Mucosa of rectum (tissue), 2 donors: ENCODE measurements at regions not wholly inside any gene's neighbourhood (a gene's known extent, or its start where the extent isn't known, plus 50 kb on each side); places are given as distances from the start of the nearest gene placed in this dataset.

Source experiments
- H3K27ac ChIP-seq, 2 donors: one replicate each; pipeline ENCODE4 v1.7.0; 2013; ENCODE audit warnings: inconsistent platforms in 2 of 2, low read depth in 2 of 2, low read length in 2 of 2
- H3K27me3 ChIP-seq, 2 donors: one replicate each; pipeline ENCODE4 v1.7.0; 2013; ENCODE audit warnings: low read length in 2 of 2; ENCODE audit not compliant: control insufficient read depth in 2 of 2, insufficient read depth in 2 of 2
- H3K36me3 ChIP-seq, 2 donors: one replicate each; pipeline ENCODE4 v1.7.0; 2013; ENCODE audit warnings: low read length in 2 of 2; ENCODE audit not compliant: control insufficient read depth in 2 of 2, insufficient read depth in 2 of 2
- H3K4me1 ChIP-seq, 2 donors: one replicate each; pipeline ENCODE4 v1.7.0; 2013; ENCODE audit warnings: low read length in 2 of 2, mild to moderate bottlenecking in 1 of 2; ENCODE audit not compliant: control insufficient read depth in 2 of 2, insufficient read depth in 2 of 2
- H3K4me3 ChIP-seq, 2 donors: one replicate each; pipeline ENCODE4 v1.7.0; 2013; ENCODE audit warnings: low read length in 2 of 2
- H3K9ac ChIP-seq, 2 donors: one replicate each; pipeline ENCODE4 v1.7.0; 2013; ENCODE audit warnings: low read length in 2 of 2, low read depth in 1 of 2, mild to moderate bottlenecking in 1 of 2
- H3K9me3 ChIP-seq, 2 donors: one replicate each; pipeline ENCODE4 v1.7.0; 2013; ENCODE audit warnings: low read length in 2 of 2; ENCODE audit not compliant: control insufficient read depth in 2 of 2
- donor health status: healthy.
- donor health status: Normal muscosa, but diverticular disease.

DNA sequence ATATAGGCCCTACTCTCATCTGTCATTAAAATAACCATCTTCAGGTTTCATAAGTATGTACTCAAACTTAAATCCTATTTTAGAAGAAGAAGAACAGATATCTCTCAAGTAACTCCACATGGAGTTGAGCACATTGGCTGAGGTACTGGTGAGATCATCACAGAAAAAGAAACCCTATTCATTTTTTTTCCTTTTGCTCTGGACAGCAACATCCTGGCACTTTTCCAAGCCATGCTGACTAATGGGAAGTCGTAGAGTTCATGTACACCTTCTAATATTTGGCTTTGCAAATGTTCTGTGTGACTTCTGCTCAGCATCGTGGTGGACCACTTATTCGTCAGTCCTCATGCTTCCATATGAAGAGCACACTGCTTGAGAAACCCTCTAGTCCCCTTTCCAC lies 336.0 kb upstream of the KCNH8 start:
- Histone ChIP-seq H3K27me3 (no peaks in the 10 kb centered on the region), H3K9me3 (no peaks in the 10 kb centered on the region), H3K4me1 (no peaks in the 10 kb centered on the region), H3K4me3 (no peak overlapping the region), H3K9ac (no peak overlapping the region), H3K27ac (no peak overlapping the region), H3K36me3 (no peaks in the 10 kb centered on the region)

DNA sequence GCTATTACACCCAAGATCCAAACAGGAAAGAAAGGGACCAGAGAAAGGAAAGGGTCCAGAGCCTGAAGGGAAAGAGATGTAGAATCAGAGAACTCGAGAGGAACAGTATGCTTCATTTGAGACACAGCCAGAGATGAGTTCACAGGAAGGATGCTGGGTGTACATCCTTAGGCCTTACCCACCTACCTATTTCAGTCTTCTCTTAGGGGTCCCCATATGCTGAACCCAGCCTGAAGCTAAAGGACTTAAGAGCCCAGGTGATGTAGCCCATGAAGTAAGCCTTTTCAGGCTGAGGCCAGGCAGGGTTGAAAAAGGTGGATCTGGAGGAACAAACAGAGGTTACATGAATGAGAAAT lies 338.0 kb upstream of the KCNH8 start:
- H3K4me1 ChIP-seq, result no peaks in the 10 kb centered on the region
- no peak overlapping the region for H3K27ac ChIP-seq
- H3K9ac ChIP-seq, result no peak overlapping the region
- no peaks in the 10 kb centered on the region for H3K9me3 ChIP-seq
- H3K4me3 ChIP-seq, result no peak overlapping the region
- no peaks in the 10 kb centered on the region for H3K36me3 ChIP-seq
- no peaks in the 10 kb centered on the region for H3K27me3 ChIP-seq

DNA sequence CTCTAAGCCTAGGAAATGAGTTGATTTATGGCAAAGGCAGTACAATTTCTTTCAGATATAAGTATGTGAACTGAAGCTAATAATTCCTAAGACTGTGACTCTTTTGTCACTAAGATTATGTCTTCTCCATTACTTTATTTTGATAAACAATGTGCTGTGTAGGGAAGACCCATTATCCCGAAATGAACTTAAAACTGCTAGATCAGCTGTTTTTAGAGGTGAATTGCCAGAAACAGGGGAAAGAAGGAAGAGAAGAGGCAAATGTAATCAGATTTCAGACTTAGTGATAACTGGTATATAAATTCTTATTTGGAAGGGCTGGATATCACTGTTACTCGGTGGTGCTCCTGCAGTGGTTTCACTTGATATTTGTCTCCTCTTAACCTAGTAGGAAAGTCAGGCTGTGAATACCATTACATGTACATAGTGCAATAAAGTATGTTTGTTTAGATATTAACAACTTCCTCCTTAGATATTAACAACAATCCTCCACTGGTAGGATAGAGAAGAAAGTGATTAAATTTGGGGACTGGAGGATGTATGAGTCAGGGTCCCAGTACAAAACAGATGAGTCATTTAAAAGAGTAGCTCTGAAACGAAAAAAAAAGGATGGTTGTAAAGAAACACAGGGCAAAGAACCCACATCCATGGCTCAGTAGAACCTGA lies 338.5 kb upstream of the KCNH8 start:
- no peaks in the 10 kb centered on the region for H3K9me3 ChIP-seq
- no peaks in the 10 kb centered on the region for H3K36me3 ChIP-seq
- H3K27ac ChIP-seq, result no peak overlapping the region
- H3K4me3 ChIP-seq, result no peak overlapping the region
- H3K4me1 ChIP-seq, result no peaks in the 10 kb centered on the region
- no peak overlapping the region for H3K9ac ChIP-seq
- no peaks in the 10 kb centered on the region for H3K27me3 ChIP-seq

DNA sequence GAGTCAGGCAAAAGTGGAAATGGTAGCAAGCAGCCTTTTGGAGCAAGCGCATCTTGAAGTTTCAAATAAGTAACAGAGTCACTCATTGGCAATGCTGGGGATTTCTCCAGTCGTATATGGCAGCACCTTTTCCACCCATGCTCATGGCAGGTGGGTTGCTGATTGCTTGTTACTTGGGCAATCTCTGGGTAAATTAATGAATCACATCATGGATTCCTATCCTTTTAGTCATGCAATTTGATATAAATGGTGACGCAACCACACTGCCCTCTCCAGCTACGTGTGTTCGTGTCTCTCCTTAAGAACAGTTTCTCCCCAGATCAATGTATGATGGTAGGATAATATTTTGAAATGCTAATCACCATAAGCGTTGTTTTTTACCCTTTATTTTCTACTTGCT lies 339.9 kb upstream of the KCNH8 start:
- no peak overlapping the region for H3K27ac ChIP-seq
- H3K4me3 ChIP-seq, result no peak overlapping the region
- H3K9ac ChIP-seq, result no peak overlapping the region
- no peaks in the 10 kb centered on the region for H3K9me3 ChIP-seq
- H3K4me1 ChIP-seq, result no peaks in the 10 kb centered on the region
- no peaks in the 10 kb centered on the region for H3K27me3 ChIP-seq
- H3K36me3 ChIP-seq, result no peaks in the 10 kb centered on the region

DNA sequence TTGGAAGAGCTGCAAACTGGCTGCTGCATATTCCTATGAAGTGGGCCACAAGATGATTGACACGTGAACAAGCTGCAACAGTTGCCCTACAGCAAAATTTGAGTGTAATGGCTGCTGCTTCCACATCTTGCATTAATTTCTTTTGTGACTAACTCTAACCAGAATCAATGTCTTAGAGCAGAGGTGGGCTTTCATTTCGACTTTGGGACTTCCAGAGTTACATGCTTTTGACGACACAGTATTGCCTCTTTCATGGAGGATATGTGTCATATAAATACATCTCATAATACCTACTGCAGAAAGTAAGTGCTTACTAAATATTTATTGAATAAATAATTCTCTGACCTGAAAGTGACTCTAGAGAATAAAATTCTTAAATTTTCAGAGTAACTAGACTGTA lies 340.7 kb upstream of the KCNH8 start:
- no peaks in the 10 kb centered on the region for H3K27me3 ChIP-seq
- H3K36me3 ChIP-seq, result no peaks in the 10 kb centered on the region
- H3K9ac ChIP-seq, result no peak overlapping the region
- no peak overlapping the region for H3K4me3 ChIP-seq
- no peaks in the 10 kb centered on the region for H3K9me3 ChIP-seq
- H3K27ac ChIP-seq, result no peak overlapping the region
- H3K4me1 ChIP-seq, result no peaks in the 10 kb centered on the region

DNA sequence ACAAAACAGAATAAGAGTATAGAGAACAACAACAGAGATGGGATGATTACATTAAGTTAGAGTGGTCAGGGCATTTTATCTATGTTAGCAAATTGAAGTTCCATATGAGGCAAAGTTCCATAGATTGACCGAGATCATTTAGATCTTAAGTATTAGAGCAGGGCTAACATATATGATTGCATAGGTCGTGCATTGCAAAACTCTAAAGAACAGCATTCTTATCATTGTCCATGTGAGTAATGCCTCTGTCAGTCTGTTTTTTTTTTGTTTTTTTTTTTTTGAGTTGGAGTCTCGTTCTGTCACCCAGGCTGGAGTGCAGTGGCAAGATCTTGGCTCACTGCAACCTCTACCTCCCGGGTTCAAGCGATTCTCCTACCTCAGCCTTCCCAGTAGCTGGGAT lies 341.7 kb upstream of the KCNH8 start:
- no peaks in the 10 kb centered on the region for H3K4me1 ChIP-seq
- H3K9ac ChIP-seq, result no peak overlapping the region
- H3K27me3 ChIP-seq, result no peaks in the 10 kb centered on the region
- no peaks in the 10 kb centered on the region for H3K36me3 ChIP-seq
- no peak overlapping the region for H3K27ac ChIP-seq
- no peaks in the 10 kb centered on the region for H3K9me3 ChIP-seq
- no peak overlapping the region for H3K4me3 ChIP-seq

DNA sequence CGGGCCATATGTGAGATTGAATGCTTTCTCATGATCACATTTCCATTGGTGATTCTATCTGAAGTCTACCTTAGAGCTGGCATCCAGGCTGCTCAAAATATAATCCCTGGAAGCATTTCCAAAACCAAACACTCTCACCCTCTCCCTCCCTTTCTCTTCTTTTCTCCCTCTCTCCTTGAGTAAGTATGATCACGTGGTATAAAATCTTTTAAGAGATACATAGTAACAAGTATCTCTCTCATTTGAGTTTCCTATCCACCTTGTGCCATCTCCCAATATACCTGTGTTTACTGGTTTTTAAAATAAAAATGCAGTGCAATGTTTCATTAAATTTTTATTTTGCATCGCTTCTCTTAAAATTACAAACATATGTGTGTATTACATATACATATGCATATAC lies 350.9 kb upstream of the KCNH8 start:
- H3K36me3 ChIP-seq, result no peaks in the 10 kb centered on the region
- no peak overlapping the region for H3K27ac ChIP-seq
- no peaks in the 10 kb centered on the region for H3K27me3 ChIP-seq
- no peak overlapping the region for H3K9ac ChIP-seq
- H3K4me3 ChIP-seq, result no peak overlapping the region
- H3K9me3 ChIP-seq, result no peaks in the 10 kb centered on the region
- H3K4me1 ChIP-seq, result no peaks in the 10 kb centered on the region

DNA sequence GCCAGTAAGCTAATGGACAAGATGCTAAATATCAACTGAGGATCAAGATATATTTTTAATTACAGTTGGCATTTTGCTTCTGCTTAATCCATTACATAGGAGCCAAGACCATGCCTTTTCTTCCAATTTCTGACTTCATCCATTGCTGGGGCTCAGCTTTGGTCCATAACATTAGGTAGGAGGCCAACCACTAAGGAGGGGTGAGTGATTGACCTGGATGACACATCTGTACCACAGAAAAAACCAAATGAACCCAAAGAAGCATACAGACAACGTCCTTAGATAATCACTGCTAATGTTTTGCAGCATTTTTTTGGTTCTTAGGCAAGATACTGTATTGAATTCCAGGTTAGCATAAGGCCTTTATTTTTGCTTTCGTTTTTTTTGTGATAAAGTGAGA lies 353.2 kb upstream of the KCNH8 start:
- Histone ChIP-seq H3K27me3 (no peaks in the 10 kb centered on the region), H3K4me3 (no peak overlapping the region), H3K9me3 (no peaks in the 10 kb centered on the region), H3K4me1 (no peaks in the 10 kb centered on the region), H3K36me3 (no peaks in the 10 kb centered on the region), H3K9ac (no peak overlapping the region), H3K27ac (no peak overlapping the region)

DNA sequence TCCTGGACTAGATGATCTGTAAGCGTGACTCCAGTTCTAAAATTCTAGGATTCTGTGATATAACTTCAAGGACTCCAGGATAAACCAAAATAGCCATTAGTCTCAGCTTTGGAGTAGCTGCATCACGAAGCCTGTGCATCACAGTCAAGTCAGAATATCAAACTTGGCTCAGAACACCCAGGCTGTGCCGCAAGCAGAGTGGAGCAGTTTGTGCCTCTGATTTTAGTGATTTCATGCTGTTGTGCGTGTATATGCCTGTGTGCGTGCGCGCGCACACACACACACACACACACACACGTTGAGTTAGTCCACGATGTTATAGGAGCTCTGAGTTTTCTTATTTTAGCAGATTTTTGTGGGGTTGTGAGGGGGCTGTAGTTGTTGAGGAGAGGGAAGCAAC lies 356.6 kb upstream of the KCNH8 start:
- Histone ChIP-seq H3K4me3 (no peak overlapping the region), H3K27me3 (no peaks in the 10 kb centered on the region), H3K9ac (no peak overlapping the region)

DNA sequence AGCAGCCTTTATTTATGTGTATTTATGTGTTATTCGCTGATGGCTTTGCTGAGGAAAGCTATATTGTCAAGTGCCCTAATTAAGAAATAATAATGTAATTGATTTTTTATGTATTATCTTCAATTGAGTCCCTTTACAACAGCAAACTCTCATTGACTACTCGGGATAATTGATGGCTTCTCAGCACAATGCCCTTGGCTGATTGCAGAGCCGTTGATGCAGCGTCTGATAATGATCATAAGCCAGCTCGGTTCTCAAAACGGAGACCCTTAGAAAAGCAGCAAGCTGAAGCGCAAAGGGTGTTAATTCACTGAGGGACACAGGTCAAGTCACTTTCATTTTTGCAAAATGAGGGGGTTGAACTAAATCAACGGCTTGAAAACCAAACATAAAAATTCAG lies 357.1 kb upstream of the KCNH8 start:
- H3K4me1 ChIP-seq, result no peaks in the 10 kb centered on the region
- no peaks in the 10 kb centered on the region for H3K36me3 ChIP-seq
- no peak overlapping the region for H3K27ac ChIP-seq
- H3K9me3 ChIP-seq, result no peaks in the 10 kb centered on the region
- no peak overlapping the region for H3K9ac ChIP-seq
- H3K27me3 ChIP-seq, result no peaks in the 10 kb centered on the region
- no peak overlapping the region for H3K4me3 ChIP-seq

More for the DNA sequence above, 356.6 kb upstream of the KCNH8 start:
- H3K36me3 ChIP-seq, result no peaks in the 10 kb centered on the region
- H3K27ac ChIP-seq, result no peak overlapping the region
- H3K4me1 ChIP-seq, result no peaks in the 10 kb centered on the region
- no peaks in the 10 kb centered on the region for H3K9me3 ChIP-seq

DNA sequence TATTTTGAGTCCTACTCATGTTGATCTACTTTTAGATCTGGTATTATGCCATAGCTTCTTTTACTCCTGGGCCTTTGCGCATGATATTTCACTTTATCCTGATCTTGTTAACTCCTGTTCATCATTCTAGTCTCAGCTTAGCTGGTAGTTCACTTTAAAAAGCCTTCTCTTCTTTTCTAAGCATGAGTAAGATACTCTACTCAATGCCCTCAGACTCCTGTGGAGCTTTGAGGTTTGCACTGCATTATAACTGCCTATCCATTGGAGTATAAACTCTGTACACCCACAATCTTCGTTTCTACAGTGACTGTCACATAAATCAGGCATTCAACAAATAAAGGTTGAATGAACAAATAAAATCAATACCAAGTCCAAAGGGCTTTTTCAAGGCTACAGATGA lies 357.9 kb upstream of the KCNH8 start:
- H3K27ac ChIP-seq, result no peak overlapping the region
- H3K4me1 ChIP-seq, result no peaks in the 10 kb centered on the region
- no peak overlapping the region for H3K4me3 ChIP-seq
- H3K27me3 ChIP-seq, result no peaks in the 10 kb centered on the region
- H3K9ac ChIP-seq, result no peak overlapping the region
- no peaks in the 10 kb centered on the region for H3K36me3 ChIP-seq
- H3K9me3 ChIP-seq, result no peaks in the 10 kb centered on the region
